H1 (cell line): ENCODE measurements at regions not wholly inside any gene's neighbourhood (a gene's known extent, or its start where the extent isn't known, plus 50 kb on each side); places are given as distances from the start of the nearest gene placed in this dataset.

Source experiments
- CTCF ChIA-PET: fragments of 300-600 bp; sonication (Branson Sonifier 250); formaldehyde crosslinking; loops from one replicate; lab custom pipeline; 2021; ENCODE audit not compliant: partially characterized antibody; lab: Charles Lee
- POLR2A ChIA-PET: fragments of 300-600 bp; sonication (Branson Sonifier 250); formaldehyde crosslinking; loops from one replicate; lab custom pipeline; 2021; ENCODE audit warnings: inconsistent platforms; ENCODE audit not compliant: partially characterized antibody; lab: Charles Lee
- DNase-seq, 2 experiments: peaks; one replicate each; pipeline versions ENCODE4 v3.0.0 to v3.0.0-alpha.2; 2010 to 2022; ENCODE audit warnings: low spot score in 2 of 2, low read depth in 1 of 2, mixed read lengths in 1 of 2
- FAIRE-seq: peaks from 2 replicates; lab custom pipeline; 2011; peaks lifted over from hg19 to GRCh38; lab: Jason Lieb, UNC
- H2AFZ ChIP-seq: 2 replicates; pipeline ENCODE4 v1.8.1; 2012; ENCODE audit warnings: low read length, inconsistent platforms
- H2AK5ac ChIP-seq: 2 replicates; pipeline ENCODE4 v1.6.1; 2013; ENCODE audit warnings: low read depth, low read length
- H2BK120ac ChIP-seq: replicated peaks from 2 replicates; pipeline ENCODE3; 2013; ENCODE audit warnings: low read depth, low read length, inconsistent platforms
- H2BK12ac ChIP-seq: 2 replicates; pipeline ENCODE4 v1.6.1; 2013; ENCODE audit warnings: low read depth, low read length
- H2BK15ac ChIP-seq: 2 replicates; pipeline ENCODE4 v1.6.1; 2013; ENCODE audit warnings: low read length
- H2BK20ac ChIP-seq: 2 replicates; pipeline ENCODE4 v1.6.1; 2013; ENCODE audit warnings: low read length
- H2BK5ac ChIP-seq: 2 replicates; pipeline ENCODE4 v1.6.1; 2013; ENCODE audit warnings: low read depth, low read length
- H3K14ac ChIP-seq: 2 replicates; pipeline ENCODE4 v1.6.1; 2013; ENCODE audit warnings: inconsistent platforms; ENCODE audit not compliant: insufficient read length
- H3K18ac ChIP-seq: 2 replicates; pipeline ENCODE4 v1.6.1; 2013; ENCODE audit warnings: low read length; ENCODE audit errors: extremely low read depth
- H3K23ac ChIP-seq: 2 replicates; pipeline ENCODE4 v1.6.1; 2013; ENCODE audit warnings: inconsistent platforms; ENCODE audit not compliant: insufficient read length
- H3K23me2 ChIP-seq: 2 replicates; pipeline ENCODE4 v1.6.1; 2013; ENCODE audit warnings: low read depth, low read length
- H3K27ac ChIP-seq: 2 replicates; pipeline ENCODE4 v1.6.1; 2011; ENCODE audit warnings: low read depth, low read length, inconsistent platforms
- H3K27me3 ChIP-seq, 4 experiments: replicated peaks in 1 of 4; 1 replicate in 1 of 4; 2 replicates in 3 of 4; pipeline versions ENCODE4 v1.6.1 to v1.8.1; 2011 to 2013; ENCODE audit warnings: low read length in 3 of 4, mild to moderate bottlenecking in 3 of 4, inconsistent platforms in 2 of 4, mixed read lengths in 2 of 4, moderate library complexity in 1 of 4; ENCODE audit not compliant: control insufficient read depth in 3 of 4, insufficient read depth in 3 of 4; ENCODE audit errors: extremely low read depth in 1 of 4
- H3K36me3 ChIP-seq, 4 experiments: 2 replicates each; pipeline versions ENCODE4 v1.6.1 to v1.8.1; 2011 to 2013; ENCODE audit warnings: mild to moderate bottlenecking in 4 of 4, low read length in 3 of 4, moderate library complexity in 2 of 4, control low read depth in 1 of 4, inconsistent platforms in 1 of 4; ENCODE audit not compliant: insufficient read depth in 4 of 4, control insufficient read depth in 2 of 4
- H3K4ac ChIP-seq: replicated peaks from 2 replicates; pipeline ENCODE3; 2013; ENCODE audit warnings: low read length, low read depth, mixed read lengths, inconsistent platforms; ENCODE audit not compliant: insufficient read length
- H3K4me1 ChIP-seq, 4 experiments: replicated peaks in 1 of 4; 1 replicate in 1 of 4; 2 replicates in 3 of 4; pipeline versions ENCODE4 v1.6.1 to v1.8.1; 2011 to 2013; ENCODE audit warnings: low read length in 3 of 4, inconsistent platforms in 2 of 4, mixed read lengths in 1 of 4; ENCODE audit not compliant: insufficient read depth in 4 of 4, control insufficient read depth in 3 of 4
- H3K4me2 ChIP-seq, 2 experiments: 2 replicates each; pipeline versions ENCODE4 v1.6.1 to v1.8.1; 2011 to 2013; ENCODE audit warnings: low read depth in 2 of 2, low read length in 2 of 2, control low read depth in 1 of 2, inconsistent platforms in 1 of 2, mild to moderate bottlenecking in 1 of 2; ENCODE audit not compliant: insufficient read depth in 1 of 2
- H3K4me3 ChIP-seq, 4 experiments: fragments of 200-600, 300-600 bp in 1 of 4; sonication (generic), shearing (Covaris generic), sonication (Bioruptor Twin) in 1 of 4; 2 replicates each; pipeline versions ENCODE4 v1.5.1 to v1.8.1; 2011 to 2016; ENCODE audit warnings: low read length in 4 of 4, low read depth in 3 of 4, control low read depth in 2 of 4, inconsistent platforms in 2 of 4, mild to moderate bottlenecking in 2 of 4, mixed read lengths in 1 of 4, moderate library complexity in 1 of 4; ENCODE audit not compliant: insufficient read depth in 2 of 4; ENCODE audit errors: extremely low read depth in 1 of 4
- H3K56ac ChIP-seq: replicated peaks from 2 replicates; pipeline ENCODE3; 2013; ENCODE audit warnings: low read depth, mild to moderate bottlenecking, mixed read lengths, low read length, inconsistent platforms; ENCODE audit not compliant: insufficient read length
- H3K79me1 ChIP-seq: 2 replicates; pipeline ENCODE4 v1.6.1; 2013; ENCODE audit warnings: low read depth, low read length, control low read depth
- H3K79me2 ChIP-seq, 2 experiments: 2 replicates each; pipeline versions ENCODE4 v1.6.1 to v1.8.1; 2012 to 2013; ENCODE audit warnings: low read length in 2 of 2, mild to moderate bottlenecking in 2 of 2, inconsistent platforms in 1 of 2; ENCODE audit not compliant: insufficient read depth in 2 of 2, control insufficient read depth in 1 of 2
- H3K9ac ChIP-seq, 4 experiments: replicated peaks in 1 of 4; 1 replicate in 1 of 4; 2 replicates in 3 of 4; pipeline versions ENCODE4 v1.6.1 to v1.8.1; 2011 to 2013; ENCODE audit warnings: low read depth in 3 of 4, low read length in 3 of 4, control low read depth in 2 of 4, mild to moderate bottlenecking in 2 of 4, moderate library complexity in 2 of 4, inconsistent platforms in 1 of 4; ENCODE audit errors: extremely low read depth in 1 of 4
- H3K9me3 ChIP-seq, 2 experiments: 2 replicates each; pipeline versions ENCODE4 v1.6.1 to v1.8.1; 2012 to 2013; ENCODE audit warnings: mild to moderate bottlenecking in 2 of 2, moderate library complexity in 2 of 2, control low read depth in 1 of 2, inconsistent platforms in 1 of 2, low read depth in 1 of 2, low read length in 1 of 2, mixed read lengths in 1 of 2; ENCODE audit not compliant: insufficient read depth in 2 of 2
- H4K20me1 ChIP-seq, 2 experiments: replicated peaks in 1 of 2; 2 replicates each; pipeline versions ENCODE3 to v1.8.1; 2011 to 2013; ENCODE audit warnings: inconsistent platforms in 2 of 2, low read length in 2 of 2, mild to moderate bottlenecking in 1 of 2; ENCODE audit not compliant: insufficient read depth in 2 of 2, control insufficient read depth in 1 of 2
- H4K5ac ChIP-seq: 2 replicates; pipeline ENCODE4 v1.6.1; 2013; ENCODE audit warnings: low read length, low read depth, mixed read lengths, inconsistent platforms; ENCODE audit not compliant: insufficient read length
- H4K8ac ChIP-seq: 2 replicates; pipeline ENCODE4 v1.8.0; 2013; ENCODE audit warnings: mild to moderate bottlenecking, moderate library complexity, low read length, inconsistent platforms; ENCODE audit not compliant: insufficient read depth; ENCODE audit errors: extremely low read depth
- H4K91ac ChIP-seq: replicated peaks from 2 replicates; pipeline ENCODE3; 2013; ENCODE audit warnings: low read length, mixed read lengths, inconsistent platforms; ENCODE audit not compliant: insufficient read length
- CBX5 ChIP-seq: fragments of 300-800, 300-1000 bp; sonication (generic); IDR thresholded peaks from 2 replicates; pipeline ENCODE4 v1.7.1; 2016; ENCODE audit warnings: antibody characterized with exemption, low read length, low read depth
- CTCF ChIP-seq, 3 experiments: IDR thresholded peaks; 1 replicate in 2 of 3; 2 replicates in 1 of 3; pipeline versions ENCODE4 v1.5.1 to v1.6.1; 2011; ENCODE audit warnings: low read length in 3 of 3, mild to moderate bottlenecking in 3 of 3, inconsistent platforms in 2 of 3, low read depth in 1 of 3, moderate library complexity in 1 of 3; ENCODE audit not compliant: insufficient read depth in 1 of 3; ENCODE audit errors: control extremely low read depth in 1 of 3
- EP300 ChIP-seq, 2 experiments: IDR thresholded peaks; 1 replicate in 1 of 2; 2 replicates in 1 of 2; pipeline ENCODE4 v1.6.1; 2011 to 2012; ENCODE audit warnings: low read depth in 2 of 2, low read length in 2 of 2, mild to moderate bottlenecking in 2 of 2, borderline replicate concordance in 1 of 2, inconsistent platforms in 1 of 2, moderate library complexity in 1 of 2
- EZH2 ChIP-seq: fragments of 200-600 bp; sonication (generic); IDR thresholded peaks from 2 replicates; pipeline ENCODE4 v1.7.1; 2012; ENCODE audit warnings: low read depth, mild to moderate bottlenecking, moderate library complexity, low read length, inconsistent platforms; ENCODE audit not compliant: severe bottlenecking
- HDAC6 ChIP-seq: IDR thresholded peaks from one replicate; pipeline ENCODE4 v1.7.1; 2012; ENCODE audit warnings: low read depth, mild to moderate bottlenecking, inconsistent platforms, low read length, moderate library complexity
- MAFK ChIP-seq: IDR thresholded peaks from 2 replicates; pipeline ENCODE4 v1.6.1; 2012; ENCODE audit warnings: low read depth, mild to moderate bottlenecking, improper control_type of control experiment, low read length
- POLR2AphosphoS5 ChIP-seq: IDR thresholded peaks from 2 replicates; pipeline ENCODE4 v1.6.1; 2011; ENCODE audit warnings: low read depth, low read length
- SAP30 ChIP-seq: fragments of 300-600 bp; sonication (generic); IDR thresholded peaks from 2 replicates; pipeline ENCODE4 v1.7.1; 2012; ENCODE audit warnings: low read length, moderate library complexity, mild to moderate bottlenecking, inconsistent platforms; ENCODE audit not compliant: insufficient read depth, insufficient replicate concordance
- SP2 ChIP-seq: IDR thresholded peaks from 2 replicates; pipeline ENCODE4 v1.6.1; 2012; ENCODE audit warnings: mild to moderate bottlenecking, low read length, inconsistent platforms
- TAF1 ChIP-seq: IDR thresholded peaks from 2 replicates; pipeline ENCODE4 v1.6.1; 2011; ENCODE audit warnings: mild to moderate bottlenecking, low read depth, low read length
- WGBS, 2 experiments: shearing (Covaris generic) in 1 of 2; methylation state at CpG; one replicate each; pipeline versions ENCODE4 v1.1.6 to v1.1.7; 2013 to 2015; ENCODE audit warnings: low lambda C conversion rate in 2 of 2, mixed read lengths in 2 of 2, inconsistent platforms in 1 of 2, low coverage in 1 of 2, missing lambda C conversion rate in 1 of 2; ENCODE audit not compliant: insufficient replicate concordance in 2 of 2, insufficient coverage in 1 of 2, insufficient read length in 1 of 2; ENCODE audit errors: extremely low coverage in 1 of 2, missing lambda C conversion rate in 1 of 2; 5-methylcytosine and 5-hydroxymethylcytosine counted together
- TF ChIP-seq, protein P1 (sequence below): IDR thresholded peaks from 2 replicates; pipeline ENCODE4 v1.6.1; 2012; ENCODE audit warnings: inconsistent platforms

GRCh38 chr16:26386096-26386495, 680.6 kb upstream of the C16orf82 start:
- Histone ChIP-seq H3K18ac (no peak overlapping the region), H2BK20ac (no peak overlapping the region), H2BK15ac (no peak overlapping the region), H2BK5ac (no peak overlapping the region), H3K36me3 (no peaks in the 10 kb centered on the region), H3K23me2 (0 out of 2 replicates have a peak, but pooled peaks cover 1% of the 10 kb centered on the region), H3K27me3 (no peaks in the 10 kb centered on the region; a peak in 1 of 7 replicates), H3K79me1 (no peaks in the 10 kb centered on the region), H3K4me1 (no peaks in the 10 kb centered on the region), H2AK5ac (no peak overlapping the region), H4K8ac (no peak overlapping the region), H3K56ac (no peak overlapping the region), H3K14ac (no peak overlapping the region), H3K23ac (no peak overlapping the region), H4K91ac (no peak overlapping the region), H4K20me1 (no peaks in the 10 kb centered on the region), H2BK12ac (no peak overlapping the region), H3K27ac (no peak overlapping the region), H3K4me2 (no peak overlapping the region), H3K79me2 (no peaks in the 10 kb centered on the region), H2BK120ac (no peak overlapping the region), H3K4ac (no peak overlapping the region), H3K9me3 (no peaks in the 10 kb centered on the region), H4K5ac (no peak overlapping the region), H2AFZ (0 out of 2 replicates have a peak overlapping the region, but pooled peaks have one; percentile 14), H3K9ac (no peak overlapping the region), H3K4me3 (no peak overlapping the region)
- no peak for FAIRE-seq
- WGBS, 2 experiments: 80% methylated on average over 3 of the region's 3 CpGs; no CpG with 5 or more reads in 1 of the 2 experiments
- no peak for DNase-seq
- ChIA-PET POLR2A (no interaction called here), CTCF (no interaction called here)
- TF ChIP-seq SP2 (no peak), EP300 (IDR thresholded peaks at IDR 0.05; ENCODE audit: borderline replicate concordance in 1 of 2, low read depth in 2 of 2, low read length in 2 of 2) (no peak), TAF1 (no peak), MAFK (no peak), POLR2AphosphoS5 (no peak), EZH2 (no peak), CTCF (IDR thresholded peaks at IDR 0.05; ENCODE audit: control extremely low read depth in 1 of 3, insufficient read depth in 1 of 3, low read depth in 1 of 3, low read length in 3 of 3) (no peak), SAP30 (no peak), HDAC6 (no peak), CBX5 (no peak)
- TF ChIP-seq, protein P1, sequence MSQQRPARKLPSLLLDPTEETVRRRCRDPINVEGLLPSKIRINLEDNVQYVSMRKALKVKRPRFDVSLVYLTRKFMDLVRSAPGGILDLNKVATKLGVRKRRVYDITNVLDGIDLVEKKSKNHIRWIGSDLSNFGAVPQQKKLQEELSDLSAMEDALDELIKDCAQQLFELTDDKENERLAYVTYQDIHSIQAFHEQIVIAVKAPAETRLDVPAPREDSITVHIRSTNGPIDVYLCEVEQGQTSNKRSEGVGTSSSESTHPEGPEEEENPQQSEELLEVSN: no peak
